Gastrocnemius medialis (tissue), 4 donors: ENCODE measurements at regions not wholly inside any gene's neighbourhood (a gene's known extent, or its start where the extent isn't known, plus 50 kb on each side); places are given as distances from the start of the nearest gene placed in this dataset.

Experiments
- ATAC-seq, 2 donors: fragments of 150-250 bp; one replicate each; pipeline ENCODE4 v1.9.1; 2016
- DNase-seq, 2 donors: peaks; one replicate each; pipeline ENCODE4 v3.0.0-alpha.2; 2019
- H3K27ac ChIP-seq, 4 donors: fragments of 200-600 bp; sonication (generic); 1 replicate in 1 of 4; 2 replicates in 3 of 4; pipeline ENCODE4 v1.5.1; 2016 to 2018; ENCODE audit warnings: mild to moderate bottlenecking in 2 of 4, moderate library complexity in 1 of 4
- H3K27me3 ChIP-seq, 3 donors: fragments of 200-600 bp; sonication (generic) in 2 of 3; 1 replicate in 1 of 3; 2 replicates in 2 of 3; pipeline versions ENCODE4 v1.5.1 to v1.6.0; 2016 to 2019; ENCODE audit warnings: mild to moderate bottlenecking in 1 of 3, moderate library complexity in 1 of 3
- H3K36me3 ChIP-seq, 2 donors: fragments of 200-600 bp; sonication (generic) in 1 of 2; one replicate each; pipeline ENCODE4 v1.5.1; 2017 to 2018
- H3K4me1 ChIP-seq, 2 donors: fragments of 200-600 bp; sonication (generic) in 1 of 2; one replicate each; pipeline ENCODE4 v1.5.1; 2016 to 2017; ENCODE audit warnings: mild to moderate bottlenecking in 2 of 2
- H3K4me3 ChIP-seq, 4 donors: fragments of 200-600 bp; sonication (generic) in 3 of 4; 1 replicate in 1 of 4; 2 replicates in 3 of 4; pipeline ENCODE4 v1.5.1; 2016 to 2019; ENCODE audit warnings: mild to moderate bottlenecking in 2 of 4
- H3K9me3 ChIP-seq, 3 donors: fragments of 200-600 bp; sonication (generic) in 2 of 3; 1 replicate in 1 of 3; 2 replicates in 2 of 3; pipeline ENCODE4 v1.5.1; 2016 to 2019
- CTCF ChIP-seq, 5 experiments: fragments of 450-650 bp in 3 of 5; fragments of 200-600 bp in 2 of 5; sonication (generic) in 2 of 5; IDR thresholded peaks in 4 of 5; conservative IDR thresholded peaks in 1 of 5; 1 replicate in 4 of 5; 2 replicates in 1 of 5; pipeline ENCODE4 v1.5.1; 2016 to 2019; ENCODE audit warnings: antibody characterized with exemption in 5 of 5, mild to moderate bottlenecking in 3 of 5, moderate library complexity in 3 of 5
- POLR2A ChIP-seq, 2 donors: fragments of 450-650 bp; IDR thresholded peaks; one replicate each; pipeline ENCODE4 v1.6.1; 2017; ENCODE audit warnings: antibody characterized with exemption in 2 of 2, mild to moderate bottlenecking in 2 of 2, moderate library complexity in 2 of 2
- in situ Hi-C, 4 donors: fragments of 200-750 bp; cut with MboI; loops; one replicate each; pipeline versions ENCODE4 v1.15.0 to v1.8.0; 2017; ENCODE audit warnings: low sequenced_read_pairs in 4 of 4
- intact Hi-C: fragments of 100-400 bp; cut with DNase I; formaldehyde crosslinking; loops from one replicate; pipeline ENCODE4 v1.15.1; 2023; ENCODE audit warnings: low total_unique reads

- DNase-seq (no peak), ATAC-seq (no peak)
- intact Hi-C loops (no loop called here), in situ Hi-C loops (no loop called here)
- TF ChIP-seq CTCF (IDR thresholded peaks at IDR 0.05 in 4 of 5, conservative IDR thresholded peaks at IDR 0.05 in 1 of 5) (no peak), POLR2A (IDR thresholded peaks at IDR 0.05) (no peak)
- no peaks in the 10 kb centered on the region for H3K9me3 ChIP-seq
- no peaks in the 10 kb centered on the region for H3K36me3 ChIP-seq
- H3K27ac ChIP-seq: no peak overlapping the region
- H3K4me1 ChIP-seq: no peaks in the 10 kb centered on the region
- H3K4me3 ChIP-seq: no peak overlapping the region
- H3K27me3 ChIP-seq: peaks cover 0 to 8% (median 3%) of the 10 kb centered on the region in 3 donors
Measured at GRCh38 chr1:37410105-37410504, 64.3 kb upstream of the ZC3H12A start.

GRCh38 chr1:37410815-37411214, 63.6 kb upstream of the ZC3H12A start:
- H3K27me3 ChIP-seq: peaks cover 0 to 8% (median 3%) of the 10 kb centered on the region in 3 donors
- H3K27ac ChIP-seq: no peak overlapping the region
- intact Hi-C loops (no loop called here), in situ Hi-C loops (no loop called here)
- no peak for TF ChIP-seq CTCF (IDR thresholded peaks at IDR 0.05 in 4 of 5, conservative IDR thresholded peaks at IDR 0.05 in 1 of 5)
- TF ChIP-seq POLR2A (IDR thresholded peaks at IDR 0.05): no peak
- ATAC-seq (no peak), DNase-seq (no peak)
- no peaks in the 10 kb centered on the region for H3K4me1 ChIP-seq
- H3K4me3 ChIP-seq: no peak overlapping the region
- H3K36me3 ChIP-seq: no peaks in the 10 kb centered on the region
- no peaks in the 10 kb centered on the region for H3K9me3 ChIP-seq

GRCh38 chr1:37415611-37416244, 58.7 kb upstream of the ZC3H12A start:
- Histone ChIP-seq H3K27ac (no peak overlapping the region), H3K9me3 (no peaks in the 10 kb centered on the region), H3K36me3 (no peaks in the 10 kb centered on the region), H3K4me3 (no peak overlapping the region), H3K27me3 (peaks cover 0 to 2% (median 0%) of the 10 kb centered on the region in 3 donors), H3K4me1 (no peaks in the 10 kb centered on the region)
- no peak for DNase-seq
- TF ChIP-seq POLR2A (IDR thresholded peaks at IDR 0.05): no peak
- TF ChIP-seq CTCF (IDR thresholded peaks at IDR 0.05 in 4 of 5, conservative IDR thresholded peaks at IDR 0.05 in 1 of 5): no peak
- no peak for ATAC-seq
- in situ Hi-C loops (no loop called here), intact Hi-C loops (no loop called here)

GRCh38 chr1:37420456-37420855, 53.9 kb upstream of the ZC3H12A start:
- ATAC-seq: no peak
- H3K9me3 ChIP-seq: no peaks in the 10 kb centered on the region

More at GRCh38 chr1:37420456-37420855, 53.9 kb upstream of the ZC3H12A start:
- Histone ChIP-seq H3K27me3 (peaks cover 0 to 8% (median 5%) of the 10 kb centered on the region in 3 donors), H3K36me3 (no peaks in the 10 kb centered on the region), H3K4me1 (no peaks in the 10 kb centered on the region), H3K27ac (no peak overlapping the region), H3K4me3 (no peak overlapping the region)
- DNase-seq: no peak
- TF ChIP-seq POLR2A (IDR thresholded peaks at IDR 0.05): no peak
- no peak for TF ChIP-seq CTCF (IDR thresholded peaks at IDR 0.05 in 4 of 5, conservative IDR thresholded peaks at IDR 0.05 in 1 of 5)
- in situ Hi-C loops (no loop called here), intact Hi-C loops (loop anchor here (10.0 kb wide), 1 partner anchor 654 kb away; no protein-coding TSS in a partner anchor)
